NB4 (cell line): ENCODE measurements at regions not wholly inside any gene's neighbourhood (a gene's known extent, or its start where the extent isn't known, plus 50 kb on each side); places are given as distances from the start of the nearest gene placed in this dataset.

Experiments
- DNase-seq: peaks from one replicate; pipeline ENCODE4 v3.0.0; 2010; ENCODE audit warnings: low read depth
- H3K4me3 ChIP-seq: one replicate; pipeline ENCODE4 v1.5.1; 2011; ENCODE audit warnings: mild to moderate bottlenecking, low read depth, low read length, moderate library complexity
- CTCF ChIP-seq: IDR thresholded peaks from one replicate; pipeline ENCODE4 v1.5.1; 2012; ENCODE audit warnings: low read depth, low read length
- MYC ChIP-seq: IDR thresholded peaks from 2 replicates; pipeline ENCODE4 v1.6.1; 2011; ENCODE audit warnings: low read depth, low read length
- POLR2A ChIP-seq: IDR thresholded peaks from 2 replicates; pipeline ENCODE4 v1.6.1; 2011; ENCODE audit warnings: mild to moderate bottlenecking; ENCODE audit not compliant: insufficient read length; ENCODE audit errors: extremely low read depth
- TF ChIP-seq, protein P1 (sequence below): IDR thresholded peaks from 2 replicates; pipeline ENCODE4 v1.6.1; 2011; ENCODE audit warnings: low read depth, low read length

GRCh38 chr4:53905941-53906377, 158.4 kb downstream of the CHIC2 start:
- TF ChIP-seq MYC, result no peak
- no peak for TF ChIP-seq POLR2A
- no peak for TF ChIP-seq CTCF
- TF ChIP-seq, protein P1, sequence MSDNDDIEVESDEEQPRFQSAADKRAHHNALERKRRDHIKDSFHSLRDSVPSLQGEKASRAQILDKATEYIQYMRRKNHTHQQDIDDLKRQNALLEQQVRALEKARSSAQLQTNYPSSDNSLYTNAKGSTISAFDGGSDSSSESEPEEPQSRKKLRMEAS, result no peak
- H3K4me3 ChIP-seq, result peak overlapping the region; percentile 37
- DNase-seq, result peak; percentile 70

DNA sequence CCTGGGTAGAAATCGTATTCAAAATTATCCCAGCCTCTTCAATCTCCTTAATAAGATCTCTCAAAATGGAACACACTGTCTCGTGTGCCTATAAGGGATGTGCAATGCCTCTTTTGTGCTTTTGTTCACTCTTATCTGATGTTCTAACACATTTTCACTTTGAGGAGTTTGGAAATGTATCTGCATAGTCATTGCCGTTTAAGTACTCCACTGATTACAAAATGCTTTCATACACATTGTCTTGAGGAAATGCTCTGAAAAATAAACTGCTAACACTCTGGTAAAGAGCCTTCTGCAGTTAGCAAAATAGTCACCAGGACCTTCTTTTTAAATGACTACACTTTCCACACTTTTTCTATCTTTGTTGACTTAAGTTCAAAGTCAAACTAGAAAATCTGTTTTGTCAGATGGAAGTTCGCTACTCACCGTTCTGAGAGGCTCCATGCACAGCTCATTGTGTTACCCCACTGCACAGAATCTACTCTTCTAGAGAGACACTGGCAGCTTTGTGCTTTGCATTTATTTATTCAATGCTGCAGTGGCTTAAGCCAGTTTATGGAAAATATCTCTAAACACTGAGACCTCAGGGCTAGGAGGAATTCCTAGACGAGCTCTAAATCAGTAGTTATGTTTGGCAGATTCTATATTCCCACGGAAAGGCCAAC, 159.0 kb downstream of the CHIC2 start:
- no peak overlapping the region for H3K4me3 ChIP-seq
- DNase-seq, result peak; percentile 27
- TF ChIP-seq CTCF (no peak), MYC (no peak), POLR2A (no peak)
- TF ChIP-seq, protein P1, result no peak

DNA sequence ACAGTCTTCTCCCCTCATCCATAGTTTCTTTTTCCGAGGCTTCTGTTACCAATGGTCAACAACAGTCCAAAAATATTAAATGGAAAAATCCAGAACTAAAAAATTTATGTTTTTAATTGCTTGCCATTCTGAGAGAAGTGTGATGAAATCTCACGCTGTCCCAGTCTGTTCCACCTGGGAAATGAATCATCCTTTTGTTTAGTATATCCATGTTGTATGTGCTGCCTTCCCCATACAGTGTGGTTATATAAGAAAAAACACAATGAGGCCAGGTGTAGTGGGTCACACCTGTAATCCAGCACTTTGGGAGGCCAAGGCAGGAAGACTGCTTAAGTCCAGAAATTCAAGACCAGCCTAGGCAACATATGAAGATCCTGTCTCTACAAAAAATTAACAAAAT, 161.6 kb downstream of the CHIC2 start:
- no peak for DNase-seq
- no peak overlapping the region for H3K4me3 ChIP-seq
- TF ChIP-seq CTCF (no peak), POLR2A (no peak), MYC (no peak)
- TF ChIP-seq, protein P1, result no peak

GRCh38 chr4:53900271-53900649, 164.1 kb downstream of the CHIC2 start:
- no peak for TF ChIP-seq MYC
- TF ChIP-seq POLR2A, result no peak
- TF ChIP-seq, protein P1, result no peak
- no peak for TF ChIP-seq CTCF
- no peak overlapping the region for H3K4me3 ChIP-seq
- no peak for DNase-seq

- no peak for DNase-seq
- TF ChIP-seq, protein P1, result no peak
- TF ChIP-seq MYC (no peak), CTCF (no peak), POLR2A (no peak)
- no peak overlapping the region for H3K4me3 ChIP-seq
Measured at GRCh38 chr4:53899586-53900270, 164.7 kb downstream of the CHIC2 start.
